ENCODE measurements at regions not wholly inside any gene's neighbourhood (a gene's known extent, or its start where the extent isn't known, plus 50 kb on each side); places are given as distances from the start of the nearest gene placed in this dataset.

DNA sequence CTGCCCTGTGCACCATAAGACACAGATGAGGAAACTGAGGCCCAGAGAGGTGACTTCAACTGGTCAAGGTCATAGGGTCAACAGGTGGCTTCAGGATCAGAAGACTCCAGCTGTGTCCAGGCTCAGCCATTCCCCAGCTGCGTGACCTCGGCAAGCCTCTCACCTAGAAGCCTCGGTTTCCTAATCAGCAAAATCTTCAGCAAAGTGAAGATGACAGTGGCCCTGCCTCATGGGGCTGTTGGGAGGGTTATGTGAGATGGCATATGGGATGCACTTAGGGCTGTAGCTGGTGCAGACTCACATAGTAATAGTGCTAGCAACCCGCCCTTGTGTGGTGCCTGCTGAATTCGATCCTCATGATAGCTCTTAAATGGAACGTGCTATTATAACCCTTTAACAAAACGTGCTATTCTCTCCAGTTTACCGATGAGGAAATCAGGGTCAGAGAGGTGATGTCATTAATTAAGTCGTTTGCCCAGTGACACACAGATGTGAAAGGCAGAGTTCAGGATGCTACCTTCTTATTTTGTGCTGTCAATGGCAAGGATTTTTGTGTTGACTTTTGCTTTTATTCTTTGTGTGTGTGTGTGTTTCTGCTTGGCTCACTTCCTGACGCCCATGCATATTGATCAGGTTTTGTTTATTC is 472.9 kb downstream of the MATN1 start:
- Mint-ChIP-seq H3K27ac (ENCODE audit: unreplicated experiment) (no peak overlapping the region), H3K9me3 (ENCODE audit: unreplicated experiment) (no peaks in the 10 kb centered on the region), H3K4me1 (ENCODE audit: low read depth, unreplicated experiment) (peaks cover 6% of the 10 kb centered on the region), H3K4me3 (ENCODE audit: unreplicated experiment) (no peak overlapping the region), H3K27me3 (ENCODE audit: low read depth, unreplicated experiment) (peaks cover 49% of the 10 kb centered on the region), H3K36me3 (ENCODE audit: low read depth, unreplicated experiment) (no peaks in the 10 kb centered on the region)
- Histone ChIP-seq H2AFZ (ENCODE audit: low read depth, low read length) (no peak overlapping the region), H3K79me2 (ENCODE audit: insufficient read depth, low read length) (no peaks in the 10 kb centered on the region), H3K9ac (ENCODE audit: low read length) (no peak overlapping the region), H4K20me1 (ENCODE audit: insufficient read depth, low read length) (no peaks in the 10 kb centered on the region), H3K27me3 (ENCODE audit: insufficient read depth, low read length) (no peaks in the 10 kb centered on the region), H3K4me3 (ENCODE audit: insufficient read depth, low read depth, low read length) (no peak overlapping the region), H3K36me3 (ENCODE audit: insufficient read depth, low read length) (no peaks in the 10 kb centered on the region), H3K4me2 (ENCODE audit: low read length) (no peak overlapping the region), H3K4me1 (ENCODE audit: insufficient read depth, low read length) (no peaks in the 10 kb centered on the region), H3K27ac (ENCODE audit: low read depth, low read length) (no peak overlapping the region), H3K9me3 (ENCODE audit: insufficient read depth, low read depth, low read length) (no peaks in the 10 kb centered on the region)
- no peak for FAIRE-seq
- TF ChIP-seq, protein P1, sequence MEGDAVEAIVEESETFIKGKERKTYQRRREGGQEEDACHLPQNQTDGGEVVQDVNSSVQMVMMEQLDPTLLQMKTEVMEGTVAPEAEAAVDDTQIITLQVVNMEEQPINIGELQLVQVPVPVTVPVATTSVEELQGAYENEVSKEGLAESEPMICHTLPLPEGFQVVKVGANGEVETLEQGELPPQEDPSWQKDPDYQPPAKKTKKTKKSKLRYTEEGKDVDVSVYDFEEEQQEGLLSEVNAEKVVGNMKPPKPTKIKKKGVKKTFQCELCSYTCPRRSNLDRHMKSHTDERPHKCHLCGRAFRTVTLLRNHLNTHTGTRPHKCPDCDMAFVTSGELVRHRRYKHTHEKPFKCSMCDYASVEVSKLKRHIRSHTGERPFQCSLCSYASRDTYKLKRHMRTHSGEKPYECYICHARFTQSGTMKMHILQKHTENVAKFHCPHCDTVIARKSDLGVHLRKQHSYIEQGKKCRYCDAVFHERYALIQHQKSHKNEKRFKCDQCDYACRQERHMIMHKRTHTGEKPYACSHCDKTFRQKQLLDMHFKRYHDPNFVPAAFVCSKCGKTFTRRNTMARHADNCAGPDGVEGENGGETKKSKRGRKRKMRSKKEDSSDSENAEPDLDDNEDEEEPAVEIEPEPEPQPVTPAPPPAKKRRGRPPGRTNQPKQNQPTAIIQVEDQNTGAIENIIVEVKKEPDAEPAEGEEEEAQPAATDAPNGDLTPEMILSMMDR (IDR thresholded peaks at IDR 0.05; ENCODE audit: insufficient read depth, low read depth, low read length): no peak
- no peak for TF ChIP-seq EZH2 (IDR thresholded peaks at IDR 0.05; ENCODE audit: insufficient read depth, low read length)
- no peak for DNase-seq (ENCODE audit: low read depth)

DNA sequence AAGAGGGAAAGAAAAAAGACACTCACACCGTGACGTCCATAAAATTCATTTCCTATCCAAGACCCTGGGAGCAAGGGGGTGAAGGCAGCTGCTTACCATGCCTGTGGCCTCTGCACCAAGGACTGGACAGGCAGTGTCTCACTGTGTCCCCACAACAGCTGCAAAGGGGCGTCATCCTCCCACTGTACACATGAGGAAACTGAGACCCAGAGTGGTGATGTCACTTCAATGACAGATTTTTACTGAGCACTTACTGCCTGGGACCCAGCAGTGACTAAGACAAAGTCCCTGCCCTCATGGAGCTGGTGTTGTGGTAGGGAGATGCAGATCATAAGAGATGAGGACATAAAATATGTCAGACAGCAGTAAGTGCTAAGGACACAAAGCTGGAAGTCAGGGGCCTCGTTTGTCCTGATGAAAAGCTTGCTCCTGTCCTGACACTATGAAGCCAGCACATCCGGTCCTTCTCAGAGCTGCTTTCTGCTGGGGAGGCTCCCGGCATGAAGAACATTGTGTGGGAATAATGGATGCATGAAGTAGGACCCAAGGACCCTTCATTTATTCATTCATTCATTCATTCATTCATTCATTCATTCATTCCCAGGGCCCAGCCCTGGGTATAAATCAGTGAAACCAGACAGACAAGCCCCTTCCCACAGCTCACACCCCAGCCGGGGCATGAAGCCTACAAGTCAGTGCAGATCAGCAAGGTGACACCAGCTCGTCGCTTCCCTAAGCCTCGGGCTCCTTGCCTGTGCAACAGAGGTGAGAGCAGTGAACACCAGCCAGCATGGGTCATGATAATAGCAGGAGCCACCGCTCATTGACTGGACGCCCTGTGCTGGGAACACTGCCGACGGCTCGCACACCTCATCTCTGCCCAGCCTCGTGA is 473.7 kb downstream of the MATN1 start:
- no peaks in the 10 kb centered on the region for H3K27me3 ChIP-seq (ENCODE audit: insufficient read depth, low read length)
- Mint-ChIP-seq H3K9me3 (ENCODE audit: unreplicated experiment) (no peaks in the 10 kb centered on the region), H3K27ac (ENCODE audit: unreplicated experiment) (no peak overlapping the region), H3K36me3 (ENCODE audit: low read depth, unreplicated experiment) (no peaks in the 10 kb centered on the region), H3K4me1 (ENCODE audit: low read depth, unreplicated experiment) (peaks cover 6% of the 10 kb centered on the region), H3K27me3 (ENCODE audit: low read depth, unreplicated experiment) (peaks cover 51% of the 10 kb centered on the region), H3K4me3 (ENCODE audit: unreplicated experiment) (no peak overlapping the region)
- H3K27ac ChIP-seq (ENCODE audit: low read depth, low read length): no peak overlapping the region
- H3K79me2 ChIP-seq (ENCODE audit: insufficient read depth, low read length): no peaks in the 10 kb centered on the region
- no peak overlapping the region for H3K9ac ChIP-seq (ENCODE audit: low read length)
- H3K4me1 ChIP-seq (ENCODE audit: insufficient read depth, low read length): no peaks in the 10 kb centered on the region
- DNase-seq (ENCODE audit: low read depth) (no peak), FAIRE-seq (no peak)
- H2AFZ ChIP-seq (ENCODE audit: low read depth, low read length): no peak overlapping the region
- no peaks in the 10 kb centered on the region for H3K9me3 ChIP-seq (ENCODE audit: insufficient read depth, low read depth, low read length)
- no peak for TF ChIP-seq EZH2 (IDR thresholded peaks at IDR 0.05; ENCODE audit: insufficient read depth, low read length)
- TF ChIP-seq, protein P1 (IDR thresholded peaks at IDR 0.05; ENCODE audit: insufficient read depth, low read depth, low read length): no peak
- H3K4me2 ChIP-seq (ENCODE audit: low read length): no peak overlapping the region
- H4K20me1 ChIP-seq (ENCODE audit: insufficient read depth, low read length): no peaks in the 10 kb centered on the region
- no peak overlapping the region for H3K4me3 ChIP-seq (ENCODE audit: insufficient read depth, low read depth, low read length)
- no peaks in the 10 kb centered on the region for H3K36me3 ChIP-seq (ENCODE audit: insufficient read depth, low read length)
